ENCODE measurements at regions not wholly inside any gene's neighbourhood (a gene's known extent, or its start where the extent isn't known, plus 50 kb on each side); places are given as distances from the start of the nearest gene placed in this dataset.

DNA sequence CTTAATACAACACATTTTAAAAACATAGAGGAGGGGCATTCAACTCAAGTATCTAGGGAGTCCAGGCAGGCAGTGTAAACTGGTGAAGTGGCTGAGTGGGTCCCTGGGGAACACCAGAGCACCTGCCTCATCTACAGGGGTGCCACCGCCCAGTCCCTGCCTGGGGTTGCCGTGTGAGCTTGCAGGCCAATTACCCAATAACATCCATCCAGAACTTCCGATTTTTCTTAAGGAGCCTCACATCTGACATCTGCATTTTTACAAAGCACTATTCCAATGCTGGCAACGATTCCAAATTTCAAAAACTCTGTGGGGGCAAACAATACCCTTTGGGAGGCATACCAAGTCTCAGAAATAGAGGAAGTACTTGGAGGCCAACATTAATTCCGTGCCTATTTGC, 288.4 kb upstream of the TSHZ2 start:
- TF ChIP-seq POLR2A (IDR thresholded peaks at IDR 0.05) (no peak), POLR2AphosphoS5 (IDR thresholded peaks at IDR 0.05) (no peak)
- TF ChIP-seq, protein P1, sequence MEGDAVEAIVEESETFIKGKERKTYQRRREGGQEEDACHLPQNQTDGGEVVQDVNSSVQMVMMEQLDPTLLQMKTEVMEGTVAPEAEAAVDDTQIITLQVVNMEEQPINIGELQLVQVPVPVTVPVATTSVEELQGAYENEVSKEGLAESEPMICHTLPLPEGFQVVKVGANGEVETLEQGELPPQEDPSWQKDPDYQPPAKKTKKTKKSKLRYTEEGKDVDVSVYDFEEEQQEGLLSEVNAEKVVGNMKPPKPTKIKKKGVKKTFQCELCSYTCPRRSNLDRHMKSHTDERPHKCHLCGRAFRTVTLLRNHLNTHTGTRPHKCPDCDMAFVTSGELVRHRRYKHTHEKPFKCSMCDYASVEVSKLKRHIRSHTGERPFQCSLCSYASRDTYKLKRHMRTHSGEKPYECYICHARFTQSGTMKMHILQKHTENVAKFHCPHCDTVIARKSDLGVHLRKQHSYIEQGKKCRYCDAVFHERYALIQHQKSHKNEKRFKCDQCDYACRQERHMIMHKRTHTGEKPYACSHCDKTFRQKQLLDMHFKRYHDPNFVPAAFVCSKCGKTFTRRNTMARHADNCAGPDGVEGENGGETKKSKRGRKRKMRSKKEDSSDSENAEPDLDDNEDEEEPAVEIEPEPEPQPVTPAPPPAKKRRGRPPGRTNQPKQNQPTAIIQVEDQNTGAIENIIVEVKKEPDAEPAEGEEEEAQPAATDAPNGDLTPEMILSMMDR (IDR thresholded peaks at IDR 0.05 in 8 of 11, conservative IDR thresholded peaks at IDR 0.05 in 3 of 11): no peak

All from spleen (tissue), 7 donors.